Lung (tissue), 11 donors: ENCODE measurements at regions not wholly inside any gene's neighbourhood (a gene's known extent, or its start where the extent isn't known, plus 50 kb on each side); places are given as distances from the start of the nearest gene placed in this dataset.

Experiments used
- ATAC-seq: fragments of 200-7000 bp; cut with Tn5 transposase; one replicate; pipeline ENCODE4 v1.9.1; 2020; ENCODE audit warnings: moderate number of reproducible peaks; ENCODE audit not compliant: insufficient read depth, low FRiP score
- DNase-seq, 3 donors: peaks; one replicate each; pipeline ENCODE4 v3.0.0-alpha.2; 2013 to 2017
- H3K27ac ChIP-seq, 2 donors: one replicate each; pipeline ENCODE4 v1.5.1; 2013; ENCODE audit warnings: mild to moderate bottlenecking in 2 of 2, moderate library complexity in 2 of 2, control low read depth in 1 of 2, inconsistent platforms in 1 of 2, low read depth in 1 of 2, low read length in 1 of 2
- H3K27me3 ChIP-seq, 3 donors: one replicate each; pipeline ENCODE4 v1.5.1; 2013; ENCODE audit warnings: low read length in 2 of 3; ENCODE audit not compliant: control insufficient read depth in 3 of 3, insufficient read depth in 3 of 3
- H3K36me3 ChIP-seq, 4 donors: one replicate each; pipeline ENCODE4 v1.5.1; 2013; ENCODE audit warnings: low read length in 4 of 4, mild to moderate bottlenecking in 1 of 4, moderate library complexity in 1 of 4; ENCODE audit not compliant: control insufficient read depth in 4 of 4, insufficient read depth in 4 of 4
- H3K4me1 ChIP-seq, 5 donors: one replicate each; pipeline ENCODE4 v1.5.1; 2013; ENCODE audit warnings: low read length in 5 of 5, mild to moderate bottlenecking in 2 of 5, moderate library complexity in 1 of 5; ENCODE audit not compliant: control insufficient read depth in 5 of 5, insufficient read depth in 5 of 5
- H3K4me3 ChIP-seq: one replicate; pipeline ENCODE4 v1.5.1; 2013; ENCODE audit warnings: mild to moderate bottlenecking, control low read depth, moderate library complexity
- H3K9ac ChIP-seq, 2 donors: one replicate each; pipeline ENCODE4 v1.5.1; 2013; ENCODE audit warnings: low read length in 2 of 2, control low read depth in 1 of 2; ENCODE audit not compliant: insufficient read depth in 1 of 2
- H3K9me3 ChIP-seq, 4 donors: one replicate each; pipeline ENCODE4 v1.5.1; 2013; ENCODE audit warnings: low read length in 3 of 4, mild to moderate bottlenecking in 1 of 4, moderate library complexity in 1 of 4; ENCODE audit not compliant: control insufficient read depth in 4 of 4, insufficient read depth in 3 of 4
- WGBS, 2 donors: extraction: QIAGEN DNeasy Blood & Tissue Kit; methylation state at CpG; one replicate each; pipeline ENCODE4 v1.1.7; 2013; 5-methylcytosine and 5-hydroxymethylcytosine counted together
- TF ChIP-seq, protein P1 (sequence below): IDR thresholded peaks from 2 replicates; pipeline ENCODE4 v1.5.1; 2012; ENCODE audit warnings: mild to moderate bottlenecking; ENCODE audit errors: control extremely low read depth, extremely low read depth
- donor health status: control.
- donor health status: control.
- donor health status: Bipolar disorder and iron deficiency.
- donor health status: healthy.
- donor health status: DM: yes; HTN: yes; CAD: no.

DNA sequence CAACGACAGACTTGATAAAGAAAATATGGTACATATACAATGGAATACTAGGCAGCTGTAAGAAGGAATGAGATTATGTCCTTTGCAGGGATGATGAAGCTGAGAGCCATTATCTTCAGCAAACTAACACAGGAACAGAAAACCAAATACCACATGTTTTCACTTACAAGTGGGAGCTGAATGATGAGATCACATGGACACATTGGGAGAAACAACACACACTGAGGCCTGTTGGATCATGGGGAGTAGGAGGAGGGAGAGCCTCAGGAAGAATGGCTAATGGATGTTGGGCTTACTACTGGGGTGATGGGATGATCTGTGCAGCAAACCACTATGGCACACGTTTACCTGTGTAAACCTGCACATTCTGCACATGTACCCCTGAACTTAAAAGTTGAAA, 209.7 kb downstream of the SPRY1 start:
- Histone ChIP-seq H3K27ac (no peak overlapping the region), H3K9me3 (no peaks in the 10 kb centered on the region), H3K9ac (no peak overlapping the region), H3K36me3 (no peaks in the 10 kb centered on the region), H3K4me1 (peaks cover 0 to 2% (median 0%) of the 10 kb centered on the region in 5 donors), H3K4me3 (no peak overlapping the region), H3K27me3 (no peaks in the 10 kb centered on the region)
- TF ChIP-seq, protein P1, sequence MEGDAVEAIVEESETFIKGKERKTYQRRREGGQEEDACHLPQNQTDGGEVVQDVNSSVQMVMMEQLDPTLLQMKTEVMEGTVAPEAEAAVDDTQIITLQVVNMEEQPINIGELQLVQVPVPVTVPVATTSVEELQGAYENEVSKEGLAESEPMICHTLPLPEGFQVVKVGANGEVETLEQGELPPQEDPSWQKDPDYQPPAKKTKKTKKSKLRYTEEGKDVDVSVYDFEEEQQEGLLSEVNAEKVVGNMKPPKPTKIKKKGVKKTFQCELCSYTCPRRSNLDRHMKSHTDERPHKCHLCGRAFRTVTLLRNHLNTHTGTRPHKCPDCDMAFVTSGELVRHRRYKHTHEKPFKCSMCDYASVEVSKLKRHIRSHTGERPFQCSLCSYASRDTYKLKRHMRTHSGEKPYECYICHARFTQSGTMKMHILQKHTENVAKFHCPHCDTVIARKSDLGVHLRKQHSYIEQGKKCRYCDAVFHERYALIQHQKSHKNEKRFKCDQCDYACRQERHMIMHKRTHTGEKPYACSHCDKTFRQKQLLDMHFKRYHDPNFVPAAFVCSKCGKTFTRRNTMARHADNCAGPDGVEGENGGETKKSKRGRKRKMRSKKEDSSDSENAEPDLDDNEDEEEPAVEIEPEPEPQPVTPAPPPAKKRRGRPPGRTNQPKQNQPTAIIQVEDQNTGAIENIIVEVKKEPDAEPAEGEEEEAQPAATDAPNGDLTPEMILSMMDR = no peak
- ATAC-seq (no peak), DNase-seq (no peak)
- 96% methylated on average over 2 of the region's 2 CpGs for WGBS, 2 donors

DNA sequence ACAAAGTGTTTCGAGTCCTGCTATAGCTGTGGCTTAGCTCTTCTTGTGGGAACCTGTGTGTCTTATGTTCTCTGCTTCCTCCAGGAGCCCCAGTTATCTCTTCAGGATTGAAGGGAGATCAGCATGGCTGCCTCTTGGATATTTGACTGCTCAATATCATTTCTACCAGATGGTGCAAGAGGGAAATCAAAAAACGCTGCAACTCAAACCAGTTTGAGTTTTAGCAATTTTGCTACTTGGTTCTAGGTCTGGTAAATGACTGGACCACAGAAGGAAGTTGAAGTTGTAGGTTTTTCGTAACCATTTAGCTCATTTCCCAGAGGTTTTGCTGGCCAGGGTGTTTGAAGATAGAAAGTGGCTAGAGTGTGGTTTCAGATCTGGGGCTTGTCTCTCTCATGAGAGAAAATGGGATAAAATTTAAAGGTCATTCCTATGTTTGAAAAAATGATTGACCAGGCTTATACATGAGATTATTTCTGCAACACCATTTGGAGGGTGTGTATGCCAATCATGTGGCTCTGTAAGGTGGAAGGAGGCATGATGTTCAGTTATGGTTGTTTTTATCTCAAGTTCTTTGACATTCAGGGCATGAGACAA, 210.4 kb downstream of the SPRY1 start:
- no peaks in the 10 kb centered on the region for H3K9me3 ChIP-seq
- H3K4me1 ChIP-seq = peaks cover 0 to 2% (median 0%) of the 10 kb centered on the region in 5 donors
- no peak overlapping the region for H3K4me3 ChIP-seq
- DNase-seq (no peak), ATAC-seq (no peak)
- no peaks in the 10 kb centered on the region for H3K36me3 ChIP-seq
- TF ChIP-seq, protein P1 = no peak
- 37 to 66% methylated on average over 3 of the region's 3 CpGs for WGBS, 2 donors
- no peak overlapping the region for H3K27ac ChIP-seq
- H3K27me3 ChIP-seq = no peaks in the 10 kb centered on the region
- no peak overlapping the region for H3K9ac ChIP-seq

DNA sequence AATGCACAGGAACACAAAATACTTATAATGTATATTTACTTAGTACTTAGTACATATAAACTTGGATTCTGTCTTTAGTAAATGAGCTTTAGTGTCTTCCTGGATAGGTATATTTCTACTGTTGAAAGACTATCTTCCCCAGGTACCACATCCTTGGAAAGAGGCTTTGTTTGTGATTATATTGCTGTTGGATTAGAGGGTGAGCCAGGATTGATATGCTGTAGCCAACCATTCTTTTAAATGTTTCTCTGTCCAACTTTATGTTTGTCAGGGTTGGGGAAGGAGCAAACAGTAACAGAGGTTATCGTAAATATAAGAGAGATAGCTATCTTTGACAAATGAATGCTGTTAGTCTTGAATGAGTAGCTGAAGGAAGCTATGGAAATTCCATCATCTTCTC, 213.2 kb downstream of the SPRY1 start:
- 70 to 87% methylated on average over 1 of the region's 1 CpG for WGBS, 2 donors
- Histone ChIP-seq H3K9ac (no peak overlapping the region), H3K4me1 (no peaks in the 10 kb centered on the region), H3K36me3 (no peaks in the 10 kb centered on the region), H3K9me3 (no peaks in the 10 kb centered on the region), H3K27me3 (no peaks in the 10 kb centered on the region), H3K27ac (no peak overlapping the region), H3K4me3 (no peak overlapping the region)
- ATAC-seq (no peak), DNase-seq (no peak)
- TF ChIP-seq, protein P1 = no peak
